Caco-2 (cell line): ENCODE measurements at regions not wholly inside any gene's neighbourhood (a gene's known extent, or its start where the extent isn't known, plus 50 kb on each side); places are given as distances from the start of the nearest gene placed in this dataset.

Source experiments
- BruUV-seq: library from RNA; stranded (reverse); fragments of 400-500 nt; replicated peaks from 2 replicates; lab custom pipeline; 2021; lab: Mats Ljungman, UMichigan
- CTCF ChIA-PET: fragments of 300-600 bp; sonication (Branson Sonifier 250); formaldehyde crosslinking; loops from one replicate; lab custom pipeline; 2022; ENCODE audit warnings: antibody characterized with exemption; lab: Charles Lee
- POLR2A ChIA-PET: fragments of 300-600 bp; sonication (Branson Sonifier 250); formaldehyde crosslinking; loops from one replicate; lab custom pipeline; 2022; ENCODE audit warnings: antibody characterized with exemption; lab: Charles Lee
- DNase-seq, 2 experiments: peaks; one replicate each; pipeline versions ENCODE4 v3.0.0 to v3.0.0-alpha.2; 2020 to 2022
- H3K27me3 ChIP-seq: replicated peaks from 2 replicates; pipeline ENCODE4 v1.6.0; 2011; ENCODE audit warnings: low read length; ENCODE audit not compliant: control insufficient read depth, insufficient read depth
- H3K36me3 ChIP-seq: 2 replicates; pipeline ENCODE4 v1.5.1; 2011; ENCODE audit warnings: low read length; ENCODE audit not compliant: control insufficient read depth, insufficient read depth
- H3K4me1 ChIP-seq: fragments of 250-450 bp; sonication (Bioruptor Pico); 2 replicates; pipeline ENCODE4 v1.5.1; 2020; ENCODE audit warnings: mild to moderate bottlenecking
- H3K4me3 ChIP-seq: 2 replicates; pipeline ENCODE4 v1.5.1; 2011; ENCODE audit warnings: low read depth, mild to moderate bottlenecking, control low read depth, low read length
- H3K9me3 ChIP-seq: fragments of 250-450 bp; sonication (Bioruptor Pico); 2 replicates; pipeline ENCODE4 v1.5.1; 2020; ENCODE audit warnings: mild to moderate bottlenecking, moderate library complexity
- H3K27ac Mint-ChIP-seq: one replicate; pipeline ENCODE4 v1.8.0; 2022; ENCODE audit warnings: mixed read lengths; ENCODE audit not compliant: unreplicated experiment
- H3K27me3 Mint-ChIP-seq: one replicate; pipeline ENCODE4 v1.8.0; 2022; ENCODE audit warnings: mixed read lengths; ENCODE audit not compliant: insufficient read depth, unreplicated experiment
- H3K36me3 Mint-ChIP-seq: one replicate; pipeline ENCODE4 v1.8.0; 2022; ENCODE audit warnings: mild to moderate bottlenecking, mixed read lengths; ENCODE audit not compliant: insufficient read depth, unreplicated experiment
- H3K4me1 Mint-ChIP-seq: one replicate; pipeline ENCODE4 v1.8.0; 2022; ENCODE audit warnings: low read depth, mixed read lengths; ENCODE audit not compliant: unreplicated experiment
- H3K4me3 Mint-ChIP-seq: one replicate; pipeline ENCODE4 v1.8.0; 2022; ENCODE audit warnings: mild to moderate bottlenecking, moderate library complexity, mixed read lengths; ENCODE audit not compliant: unreplicated experiment
- H3K9me3 Mint-ChIP-seq: one replicate; pipeline ENCODE4 v1.8.0; 2022; ENCODE audit warnings: mixed read lengths; ENCODE audit not compliant: unreplicated experiment
- CTCF ChIP-seq, 2 experiments: fragments of 200-600 bp in 1 of 2; IDR thresholded peaks; 1 replicate in 1 of 2; 2 replicates in 1 of 2; pipeline versions ENCODE4 v1.5.1 to v1.8.0; 2011 to 2022; ENCODE audit warnings: antibody characterized with exemption in 1 of 2, control low read depth in 1 of 2, inconsistent platforms in 1 of 2, low read depth in 1 of 2, low read length in 1 of 2, mild to moderate bottlenecking in 1 of 2, moderate library complexity in 1 of 2; ENCODE audit not compliant: insufficient read depth in 1 of 2, severe bottlenecking in 1 of 2, unreplicated experiment in 1 of 2
- intact Hi-C: fragments of 100-400 bp; cut with micrococcal nuclease; formaldehyde crosslinking; loops from one replicate; pipeline ENCODE4 v1.10.0; 2022; ENCODE audit not compliant: unreplicated experiment

- ChIA-PET CTCF (interaction anchor here (0.7 to 1.9 kb wide), 3 partner anchors 18 to 374 kb away, joined by 3 to 9 read pairs (median 9); partner anchors contain the start of gene SIX4), POLR2A (no interaction called here)
- H3K36me3 Mint-ChIP-seq, result no peaks in the 10 kb centered on the region
- H3K9me3 Mint-ChIP-seq, result no peaks in the 10 kb centered on the region
- peak in 1 of 2 experiments; percentile 33 for DNase-seq
- H3K27ac Mint-ChIP-seq, result no peak overlapping the region
- H3K4me1 Mint-ChIP-seq, result no peaks in the 10 kb centered on the region
- no peak overlapping the region for H3K4me3 Mint-ChIP-seq
- Histone ChIP-seq H3K36me3 (no peaks in the 10 kb centered on the region), H3K27me3 (no peaks in the 10 kb centered on the region), H3K4me3 (no peak overlapping the region), H3K4me1 (no peaks in the 10 kb centered on the region), H3K9me3 (no peaks in the 10 kb centered on the region)
- TF ChIP-seq CTCF (IDR thresholded peaks at IDR 0.05; ENCODE audit: insufficient read depth in 1 of 2, low read depth in 1 of 2, low read length in 1 of 2, severe bottlenecking in 1 of 2, unreplicated experiment in 1 of 2), result peak; percentile 53 to 54
- intact Hi-C loops, result loop anchor here (1.0 to 10.0 kb wide), 3 partner anchors 138 to 905 kb away; no protein-coding TSS in a partner anchor
- no TSS peak for BruUV-seq
- H3K27me3 Mint-ChIP-seq, result peaks cover 8% of the 10 kb centered on the region
Observed at GRCh38 chr14:60349663-60350365, 100.8 kb downstream of the PPM1A start.

- H3K4me1 Mint-ChIP-seq, result no peaks in the 10 kb centered on the region
- ChIA-PET CTCF (interaction anchor here (0.7 to 1.9 kb wide), 3 partner anchors 19 to 373 kb away, joined by 3 to 9 read pairs (median 9); partner anchors contain the start of gene SIX4), POLR2A (no interaction called here)
- H3K27ac Mint-ChIP-seq, result no peak overlapping the region
- H3K9me3 Mint-ChIP-seq, result no peaks in the 10 kb centered on the region
- Histone ChIP-seq H3K27me3 (no peaks in the 10 kb centered on the region), H3K4me3 (no peak overlapping the region), H3K9me3 (no peaks in the 10 kb centered on the region), H3K4me1 (no peaks in the 10 kb centered on the region), H3K36me3 (no peaks in the 10 kb centered on the region)
- H3K36me3 Mint-ChIP-seq, result no peaks in the 10 kb centered on the region
- H3K4me3 Mint-ChIP-seq, result no peak overlapping the region
- BruUV-seq, result no TSS peak
- TF ChIP-seq CTCF (IDR thresholded peaks at IDR 0.05; ENCODE audit: insufficient read depth in 1 of 2, low read depth in 1 of 2, low read length in 1 of 2, severe bottlenecking in 1 of 2, unreplicated experiment in 1 of 2), result no peak
- peaks cover 6% of the 10 kb centered on the region for H3K27me3 Mint-ChIP-seq
- DNase-seq, result no peak
- intact Hi-C loops, result loop anchor here (1.0 kb wide), 2 partner anchors 138 to 212 kb away; no protein-coding TSS in a partner anchor
Observed at GRCh38 chr14:60350366-60350720, 101.3 kb downstream of the PPM1A start.

GRCh38 chr14:60353420-60353819 lies 104.4 kb downstream of the PPM1A start:
- Mint-ChIP-seq H3K27me3 (peaks cover 11% of the 10 kb centered on the region), H3K27ac (no peak overlapping the region), H3K9me3 (no peaks in the 10 kb centered on the region), H3K4me3 (no peak overlapping the region), H3K4me1 (no peaks in the 10 kb centered on the region), H3K36me3 (no peaks in the 10 kb centered on the region)
- BruUV-seq, result no TSS peak
- Histone ChIP-seq H3K4me3 (no peak overlapping the region), H3K27me3 (no peaks in the 10 kb centered on the region), H3K36me3 (no peaks in the 10 kb centered on the region), H3K4me1 (no peaks in the 10 kb centered on the region), H3K9me3 (no peaks in the 10 kb centered on the region)
- POLR2A ChIA-PET, result no interaction called here
- CTCF ChIA-PET, result no interaction called here
- DNase-seq, result no peak
- TF ChIP-seq CTCF (IDR thresholded peaks at IDR 0.05; ENCODE audit: insufficient read depth in 1 of 2, low read depth in 1 of 2, low read length in 1 of 2, severe bottlenecking in 1 of 2, unreplicated experiment in 1 of 2), result no peak
- intact Hi-C loops, result no loop called here
